AG08395 (cell line): ENCODE measurements at regions not wholly inside any gene's neighbourhood (a gene's known extent, or its start where the extent isn't known, plus 50 kb on each side); places are given as distances from the start of the nearest gene placed in this dataset.

ENCODE experiments used
- DNase-seq: peaks from one replicate; pipeline ENCODE4 v3.0.0; 2012; ENCODE audit warnings: mixed read lengths, low spot score

DNA sequence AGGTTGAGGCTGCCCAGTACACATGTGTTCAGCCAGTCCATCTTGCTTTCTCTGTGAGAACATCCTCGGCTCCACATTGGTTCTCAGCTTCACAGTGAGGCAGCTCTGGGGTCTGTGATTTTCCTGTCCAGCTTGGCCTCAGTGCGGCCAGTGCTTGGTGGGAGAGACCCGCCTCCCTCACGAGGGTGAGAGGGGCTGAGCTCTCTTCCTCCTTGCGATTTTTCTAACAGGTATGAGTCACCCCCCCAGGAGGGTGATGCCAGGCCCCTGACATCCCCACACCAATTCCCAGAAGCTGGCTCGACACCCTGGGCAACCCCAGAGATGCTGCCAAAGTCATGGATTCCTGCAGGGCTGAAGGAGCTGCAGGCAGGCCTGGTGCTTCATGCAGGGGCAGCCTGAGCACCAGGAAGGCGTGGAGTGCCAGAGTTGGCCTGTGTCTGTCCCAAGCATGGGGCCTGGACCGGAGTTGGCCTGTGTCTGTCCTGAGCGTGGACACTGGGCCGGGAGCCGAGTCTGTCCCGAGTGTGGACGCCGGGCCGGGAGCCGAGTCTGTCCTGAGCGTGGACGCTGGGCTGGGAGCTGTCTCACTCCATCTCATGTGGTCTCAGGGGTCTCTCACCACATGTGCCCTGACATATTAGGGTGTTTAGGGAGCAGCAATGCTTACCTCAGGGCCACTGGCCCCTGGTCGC, 408.6 kb upstream of the IRX4 start:
- DNase-seq: no peak

DNA sequence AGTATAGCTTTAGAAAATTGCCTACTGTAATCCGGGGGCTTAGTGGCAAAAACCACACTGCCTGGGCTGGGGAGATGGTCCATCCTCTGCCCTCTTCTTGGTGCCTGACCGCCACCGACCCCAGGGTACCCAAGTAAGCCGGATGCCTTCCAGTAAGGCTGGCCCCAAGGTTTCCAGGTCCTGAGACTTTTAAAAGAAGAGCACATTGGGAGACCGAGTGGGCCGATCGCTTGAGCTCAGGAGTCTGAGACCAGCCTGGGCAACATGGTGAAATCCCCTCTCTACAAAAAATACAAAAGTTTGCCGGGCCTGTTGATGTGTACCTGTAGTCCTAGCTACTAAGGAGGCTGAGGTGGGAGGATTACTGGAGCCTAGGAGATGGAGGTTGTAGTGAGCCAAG, 406.7 kb upstream of the IRX4 start:
- no peak for DNase-seq

DNA sequence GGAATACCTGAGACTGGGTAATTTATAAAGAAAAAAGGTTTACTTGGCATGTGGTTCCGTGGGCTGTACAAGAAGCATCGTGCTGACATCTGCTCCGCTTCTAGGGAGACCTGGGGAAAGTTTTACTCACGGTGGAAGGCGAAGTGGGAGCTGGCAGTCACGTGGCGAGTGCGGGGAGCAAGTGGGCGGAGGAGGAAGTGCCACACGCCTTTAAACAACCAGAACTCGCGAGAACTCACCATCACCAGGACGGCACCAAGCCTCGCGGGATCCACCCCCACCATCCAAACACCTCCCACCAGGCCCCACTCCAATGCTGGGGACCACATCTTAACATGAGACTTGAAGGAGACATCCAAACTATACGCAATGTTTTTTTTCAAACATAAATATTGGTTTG, 406.2 kb upstream of the IRX4 start:
- no peak for DNase-seq

DNA sequence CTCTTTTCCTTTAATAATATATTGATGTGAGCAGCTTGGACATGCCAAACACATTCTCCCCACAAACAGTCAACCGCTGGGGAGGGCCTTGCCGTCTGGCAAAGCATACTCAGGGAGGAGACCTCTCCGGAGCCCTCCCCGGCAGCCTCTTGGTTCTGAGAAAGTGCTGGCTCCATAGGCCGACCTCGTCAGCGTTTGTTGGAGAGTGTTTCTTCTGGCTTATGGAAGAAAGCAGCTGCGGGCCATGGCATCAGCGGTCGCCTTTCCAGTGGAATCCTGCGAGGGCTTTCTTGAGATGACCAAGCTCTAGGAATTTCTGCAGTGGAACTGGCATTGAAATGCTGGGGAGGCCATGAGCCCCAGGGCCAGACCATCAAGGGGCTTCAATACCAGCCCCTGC, 405.7 kb upstream of the IRX4 start:
- DNase-seq: no peak

DNA sequence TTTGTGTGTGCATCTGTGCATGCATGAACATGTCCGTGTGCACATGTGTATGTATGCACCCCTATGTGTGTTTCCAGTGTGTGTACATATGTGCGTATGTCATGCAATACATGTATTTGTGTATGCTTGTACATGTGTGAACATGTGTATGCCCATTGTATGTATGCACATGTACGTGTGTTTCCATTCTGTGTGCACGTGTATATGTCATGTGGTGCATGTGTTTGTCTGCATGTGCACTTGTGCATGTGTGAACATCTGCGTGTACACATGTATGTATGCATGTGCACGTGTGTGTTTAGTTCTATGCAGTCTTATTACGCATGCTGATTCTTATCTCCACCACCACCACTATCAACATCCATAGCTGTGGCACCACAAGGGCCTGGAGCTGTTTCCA, 403.5 kb upstream of the IRX4 start:
- no peak for DNase-seq

DNA sequence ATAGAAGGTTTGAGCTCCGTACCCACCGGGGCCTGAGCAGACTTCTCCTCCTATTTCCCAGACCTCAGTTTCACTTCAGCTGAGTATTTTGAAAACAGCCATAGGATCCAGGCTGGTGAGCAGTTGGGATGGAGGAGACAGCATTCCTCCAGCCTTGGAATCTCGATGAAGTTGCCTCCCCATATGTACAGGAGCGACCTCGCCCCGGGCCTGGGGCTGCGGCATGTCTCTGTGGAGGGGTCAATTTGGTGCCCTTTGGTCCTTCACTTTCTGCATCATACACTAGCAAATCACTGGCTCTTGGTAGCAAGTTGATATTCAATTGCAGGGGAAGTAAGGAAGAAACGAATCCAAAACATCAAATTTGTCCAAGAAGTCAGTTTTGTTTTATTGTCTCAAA, 402.0 kb upstream of the IRX4 start:
- no peak for DNase-seq

DNA sequence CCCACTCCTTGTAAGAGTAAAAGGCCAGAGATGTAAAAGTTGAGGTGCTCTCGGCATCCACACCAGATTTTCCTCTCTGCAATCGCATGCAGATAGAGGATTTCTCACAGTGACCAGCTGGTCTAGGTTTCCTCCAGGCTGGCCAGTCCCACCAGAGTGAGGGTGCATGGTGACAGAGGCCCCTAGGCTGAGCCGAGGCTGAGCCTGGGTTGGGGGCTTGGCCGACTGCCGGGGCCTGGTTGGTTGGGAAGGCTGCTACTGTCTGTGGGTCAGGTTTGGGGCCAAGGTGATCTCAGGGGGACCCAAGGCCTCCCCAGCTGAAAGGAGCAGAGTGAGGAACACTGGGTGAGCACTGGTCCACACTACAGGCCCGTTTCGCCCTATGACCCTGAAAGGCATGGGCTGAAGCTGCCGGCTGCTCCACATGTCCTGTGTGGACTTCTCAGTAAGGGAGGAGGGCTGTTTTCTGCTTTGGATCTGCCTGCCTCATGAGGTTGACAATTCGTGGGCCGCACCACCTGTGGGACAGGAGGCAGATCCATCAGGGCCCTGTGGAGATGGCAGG, 400.8 kb upstream of the IRX4 start:
- no peak for DNase-seq

DNA sequence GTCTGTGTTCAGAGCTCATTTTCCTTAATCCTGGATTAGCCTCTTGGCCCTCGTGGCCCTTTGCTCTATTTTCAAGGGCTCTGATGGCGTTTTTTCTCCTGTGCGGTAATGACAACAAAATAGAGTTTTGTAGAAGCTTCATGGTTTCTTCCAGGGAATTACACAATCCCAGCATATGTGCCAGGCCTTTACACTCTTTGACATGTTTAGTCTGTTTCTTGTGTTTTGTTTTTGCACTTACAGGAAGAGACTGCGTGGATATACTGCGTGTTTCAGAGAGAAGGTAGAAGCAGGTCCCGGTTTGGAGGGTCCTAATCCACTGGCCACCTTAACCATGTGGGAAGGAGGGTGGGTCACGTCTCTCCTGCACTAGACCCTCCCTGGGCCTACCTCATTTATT, 400.2 kb upstream of the IRX4 start:
- no peak for DNase-seq

DNA sequence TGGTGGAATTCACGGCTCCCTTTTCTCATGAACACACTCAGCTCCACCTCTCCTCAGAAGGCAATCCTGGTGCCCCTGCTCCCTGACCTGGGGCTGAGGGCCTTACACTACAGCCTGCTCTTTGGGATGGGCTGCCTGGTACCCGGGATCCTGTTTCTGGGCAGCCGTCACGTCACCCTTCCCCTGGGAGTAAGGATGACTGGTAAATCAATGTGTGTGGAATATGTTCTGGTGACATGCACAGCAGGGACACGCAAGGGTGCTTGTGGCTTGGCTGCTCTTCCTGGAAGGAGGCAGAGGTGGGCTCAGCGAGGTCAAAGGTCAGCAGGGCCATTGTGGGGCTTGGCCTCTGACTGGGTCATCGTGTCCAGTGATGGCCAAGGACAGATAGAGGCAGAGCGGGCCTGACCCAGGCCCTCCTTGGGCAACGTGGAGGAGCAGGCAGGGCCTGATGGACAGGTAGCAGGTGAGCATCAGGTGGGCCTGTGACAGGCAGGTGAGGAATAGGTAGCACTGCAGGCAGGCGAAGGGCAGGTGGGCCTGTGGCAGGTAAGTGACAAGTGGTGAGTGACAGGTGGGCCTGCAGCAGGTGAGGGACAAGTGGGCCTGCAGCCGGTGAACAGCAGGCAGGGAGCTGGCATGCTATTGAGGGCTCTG, 399.4 kb upstream of the IRX4 start:
- no peak for DNase-seq

DNA sequence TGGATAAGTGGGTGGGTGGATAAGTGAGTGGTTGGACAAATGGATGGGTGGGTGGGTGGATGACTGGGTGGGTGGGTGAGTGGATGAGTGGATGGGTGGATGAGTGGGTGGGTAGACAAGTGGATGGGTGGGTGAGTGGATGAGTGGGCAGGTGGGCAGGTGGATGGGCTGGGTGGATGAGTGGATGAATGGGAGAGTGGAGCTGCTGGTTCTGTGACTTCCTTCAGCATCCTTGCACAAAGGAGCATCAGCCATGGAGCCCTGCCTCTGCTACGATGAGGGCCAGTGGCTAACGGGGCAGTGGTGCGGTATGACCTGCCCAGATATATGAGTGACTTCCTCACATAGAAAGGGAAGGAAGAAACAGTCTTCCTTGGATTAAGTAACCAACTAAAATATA, 398.7 kb upstream of the IRX4 start:
- no peak for DNase-seq

DNA sequence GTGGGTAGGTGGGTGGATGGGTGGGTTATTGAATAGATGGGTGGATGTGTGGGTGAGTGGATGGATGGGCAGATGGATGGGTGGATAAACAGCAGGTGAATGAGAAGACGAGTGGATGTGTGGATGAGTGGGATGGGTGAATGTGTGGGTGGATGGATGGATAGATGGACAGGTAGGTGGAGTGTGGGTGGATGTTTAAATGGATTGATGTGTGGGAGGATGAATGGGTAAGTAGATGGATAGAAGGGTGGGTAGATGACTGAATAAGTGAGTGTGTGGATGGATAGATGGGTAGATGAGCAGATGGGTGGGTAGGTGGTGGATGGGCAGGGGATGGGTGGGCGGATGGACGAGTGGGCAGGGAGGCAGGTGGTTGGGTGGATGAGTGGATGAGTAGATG, 397.6 kb upstream of the IRX4 start:
- no peak for DNase-seq

DNA sequence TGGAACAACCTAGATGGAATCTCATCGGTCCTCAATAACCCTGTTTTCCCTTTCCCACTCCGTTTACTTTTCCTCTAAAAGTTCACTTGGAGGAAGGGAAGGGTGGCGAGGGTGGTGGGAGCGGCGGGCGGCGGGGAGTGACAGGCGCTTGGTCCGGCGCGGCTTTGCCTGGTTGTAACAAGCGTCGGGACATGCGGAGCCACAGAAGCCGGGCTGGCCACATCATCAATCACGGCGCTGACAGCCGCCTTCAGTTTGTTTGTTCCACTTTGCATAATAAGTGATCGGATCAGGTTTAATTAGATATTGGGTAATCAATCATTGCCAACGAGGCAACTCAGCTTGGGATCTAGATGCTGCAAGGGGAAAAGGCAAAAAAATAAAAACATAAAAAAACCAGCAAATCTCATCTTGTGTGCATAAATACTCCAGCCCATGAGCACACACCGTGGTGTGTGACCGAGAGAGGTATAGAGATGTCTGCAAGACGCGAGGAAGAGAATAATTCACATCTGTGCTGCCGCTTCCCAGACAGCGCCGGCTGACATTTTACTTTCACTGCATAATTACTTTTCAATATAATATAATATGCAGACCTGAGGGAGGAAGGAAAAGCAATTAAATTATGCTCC, 396.2 kb upstream of the IRX4 start:
- no peak for DNase-seq

DNA sequence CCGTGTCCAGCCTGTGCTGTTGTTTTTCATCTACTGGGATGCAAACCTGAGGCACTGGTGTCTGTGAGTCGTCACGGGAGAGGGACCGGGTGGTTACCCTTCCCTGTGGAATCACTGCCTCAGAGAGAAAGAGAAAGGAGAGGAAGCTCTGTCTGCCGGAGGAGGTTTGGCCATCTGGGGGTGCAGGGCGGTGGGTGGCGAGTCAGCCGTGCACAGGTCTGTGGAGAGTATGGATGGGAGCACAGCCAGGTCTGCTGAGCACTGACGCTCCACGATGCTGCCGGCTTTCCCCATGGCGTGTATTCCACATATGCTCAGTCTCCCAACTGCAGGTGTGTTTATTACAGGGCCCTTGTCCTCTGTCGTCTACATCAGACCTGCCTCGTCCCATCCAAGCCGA, 395.2 kb upstream of the IRX4 start:
- no peak for DNase-seq

DNA sequence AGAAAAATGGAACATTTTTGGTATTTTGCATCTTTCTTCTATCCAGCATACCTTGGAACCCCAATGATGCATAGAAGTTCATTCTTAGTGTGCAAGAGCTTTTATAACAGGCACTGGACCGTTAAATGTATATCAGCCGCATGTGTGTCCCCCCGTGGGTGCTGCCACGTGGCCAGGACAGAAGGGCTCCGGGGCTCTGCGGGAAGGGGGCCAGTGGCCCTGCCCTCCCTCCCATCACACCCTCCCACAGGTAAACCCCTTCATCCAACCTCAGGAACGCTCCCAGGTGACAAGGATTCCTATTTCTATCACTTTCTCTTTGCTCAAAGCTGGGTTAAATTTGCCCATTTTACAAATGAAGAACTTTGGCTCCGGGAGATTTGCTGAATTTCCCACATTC, 393.4 kb upstream of the IRX4 start:
- no peak for DNase-seq

DNA sequence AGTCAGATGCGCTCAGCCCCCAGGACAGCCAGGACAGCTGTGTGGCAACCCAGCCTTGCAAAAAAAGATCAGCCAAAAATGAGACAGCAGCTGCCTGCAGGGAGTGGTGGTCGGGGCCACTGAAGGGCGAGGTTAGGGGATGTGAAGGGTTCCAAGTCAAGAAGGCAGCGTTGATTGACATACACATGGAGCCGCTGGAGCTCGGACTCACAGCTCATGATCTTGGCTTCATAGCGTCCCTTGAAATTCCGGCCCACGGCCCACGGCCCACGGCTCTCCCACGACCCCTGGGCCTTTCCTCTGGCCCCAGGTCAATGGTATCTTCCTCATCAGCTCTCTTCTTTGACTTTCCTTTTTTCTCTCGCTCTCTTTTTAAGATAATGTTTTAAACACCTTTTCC, 390.0 kb upstream of the IRX4 start:
- DNase-seq: no peak

DNA sequence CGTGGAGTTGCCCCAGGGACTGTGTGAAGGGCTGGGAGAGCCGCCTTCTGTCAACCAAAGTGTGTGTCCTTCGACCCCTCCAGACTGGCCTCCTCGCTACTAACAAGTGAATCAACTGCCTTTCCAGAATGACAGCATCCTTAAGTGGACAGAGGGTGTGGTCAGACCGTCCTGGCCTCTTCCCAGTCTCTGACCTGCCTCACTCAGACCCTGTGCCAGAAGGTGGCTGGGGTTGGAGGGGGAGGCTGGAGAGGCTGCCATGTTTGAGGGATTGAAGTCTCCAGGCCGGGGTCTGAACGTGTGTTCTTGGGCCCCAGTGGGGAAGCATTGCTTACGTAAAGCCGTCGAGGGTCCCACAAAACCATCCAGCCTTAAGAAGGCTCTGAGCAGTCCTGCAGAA, 389.3 kb upstream of the IRX4 start:
- DNase-seq: no peak

DNA sequence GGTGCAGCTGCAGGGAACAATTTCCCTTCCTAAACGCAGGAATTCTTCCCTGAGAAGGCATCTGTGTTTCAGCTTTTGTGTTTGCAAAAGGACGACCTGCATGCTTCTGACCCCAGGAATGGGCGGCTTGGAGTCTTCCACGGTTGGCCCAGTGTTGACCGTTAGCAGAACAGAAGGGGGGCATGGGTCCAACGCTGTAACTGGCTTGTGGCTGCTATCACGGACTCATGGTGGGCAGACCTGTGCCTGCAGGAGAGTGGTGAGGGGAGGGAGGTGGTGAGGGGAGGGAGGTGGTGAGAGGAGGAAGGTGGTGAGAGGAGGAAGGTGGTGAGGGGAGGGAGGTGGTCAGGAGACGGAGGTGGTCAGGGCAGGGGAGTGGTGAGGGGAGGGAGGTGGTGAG, 388.6 kb upstream of the IRX4 start:
- no peak for DNase-seq

DNA sequence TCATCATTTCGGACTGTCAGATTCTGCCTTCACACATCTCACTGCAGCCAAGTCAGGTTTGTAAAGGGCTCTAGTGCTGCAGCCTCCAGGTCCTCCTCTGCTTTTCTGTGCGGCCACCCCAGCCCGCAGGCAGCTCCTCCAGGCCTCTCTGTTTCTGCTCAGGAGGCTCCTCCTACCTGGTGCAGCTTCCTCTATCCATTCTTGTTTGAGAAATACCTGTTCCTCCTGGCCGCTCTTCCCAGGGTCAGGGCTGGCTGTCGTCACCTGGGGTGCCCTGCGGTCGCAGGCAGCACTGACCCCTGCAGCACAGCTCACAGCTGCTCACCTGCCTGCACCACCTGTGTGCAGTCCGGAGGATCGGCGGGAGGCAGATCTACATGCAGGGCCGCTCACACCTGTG, 387.7 kb upstream of the IRX4 start:
- DNase-seq: no peak

DNA sequence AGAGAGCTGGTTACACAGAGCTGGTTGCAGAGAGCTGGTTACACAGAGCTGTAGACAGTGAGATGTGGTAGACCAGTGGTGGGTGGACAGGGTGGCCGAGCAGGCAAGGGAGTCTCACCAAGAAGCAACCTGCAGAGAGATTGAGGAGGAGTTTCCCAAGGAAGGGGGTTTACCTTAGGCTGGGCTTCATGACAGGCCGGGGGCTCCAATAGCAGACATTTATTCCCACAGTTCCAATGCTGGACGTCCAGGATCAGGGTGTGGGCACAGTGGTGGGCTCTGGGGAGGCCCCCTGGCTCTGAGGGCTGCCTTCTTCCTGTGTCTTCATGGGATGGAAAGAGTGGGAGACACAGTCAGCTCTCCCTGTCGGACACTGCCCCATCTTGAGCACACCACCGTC, 386.9 kb upstream of the IRX4 start:
- no peak for DNase-seq

DNA sequence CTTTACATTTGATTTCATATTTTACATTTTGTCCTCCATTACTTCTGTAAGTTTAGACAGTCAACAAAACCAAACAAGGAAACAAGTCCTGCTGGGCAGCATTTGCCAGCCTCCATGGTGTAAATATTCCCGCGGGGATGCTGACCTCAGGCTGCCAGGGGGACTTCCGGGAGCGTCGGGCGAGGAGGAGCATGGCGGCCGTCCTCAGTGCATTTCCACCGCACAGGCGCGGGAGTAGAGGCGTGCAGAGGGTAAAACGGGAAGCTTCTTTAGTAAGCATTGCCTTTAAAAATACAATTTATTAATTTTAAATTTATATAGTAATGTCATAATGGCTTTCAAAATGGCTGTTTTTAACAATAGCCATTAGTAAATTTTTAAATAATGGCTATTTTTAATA, 385.3 kb upstream of the IRX4 start:
- DNase-seq: no peak

DNA sequence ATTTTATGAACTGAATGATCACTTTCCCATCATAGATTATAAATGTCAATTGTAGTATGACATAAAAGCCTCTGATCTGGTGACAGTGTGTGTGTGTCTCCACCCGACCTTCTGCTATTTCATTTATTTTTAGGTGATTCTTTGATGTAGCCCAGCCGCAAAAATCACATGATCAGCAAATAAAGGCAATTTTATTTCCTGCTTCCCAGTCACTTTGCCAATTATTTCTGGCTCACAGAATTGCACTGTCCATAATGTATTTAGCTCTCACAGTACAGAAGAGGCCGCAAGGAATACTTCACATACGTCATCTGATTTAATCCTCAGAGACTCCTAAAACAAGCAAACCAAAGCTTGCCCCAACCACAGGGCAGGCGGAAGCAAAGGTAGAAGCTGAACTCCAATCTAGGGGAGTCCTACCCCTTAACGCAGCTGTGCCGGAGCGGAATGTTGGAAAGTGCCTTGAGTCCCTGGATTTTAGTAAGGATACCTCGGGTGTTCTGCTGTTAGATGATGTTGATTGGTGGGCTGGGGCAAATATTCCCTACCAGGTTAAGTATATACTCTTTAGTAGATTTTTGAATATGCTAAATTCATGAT, 384.0 kb upstream of the IRX4 start:
- no peak for DNase-seq

DNA sequence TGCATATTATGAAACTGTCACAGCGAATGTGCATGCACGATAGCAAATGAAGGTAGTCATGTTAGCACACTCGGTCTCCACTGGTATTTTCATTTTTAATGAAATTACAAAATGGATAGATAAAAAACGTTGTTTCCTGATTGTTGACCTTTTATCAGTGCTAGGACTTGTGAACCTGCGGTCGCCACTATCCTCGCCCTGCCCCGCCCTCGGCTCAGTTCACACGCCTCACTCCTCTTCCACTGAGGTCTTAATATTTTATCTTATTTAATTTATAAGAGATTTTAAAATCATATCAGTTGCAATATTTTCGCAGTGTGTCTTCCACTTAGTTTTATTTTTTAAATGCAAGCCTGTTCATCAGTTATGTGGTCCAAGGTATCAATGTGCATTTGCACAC, 382.6 kb upstream of the IRX4 start:
- DNase-seq: no peak

DNA sequence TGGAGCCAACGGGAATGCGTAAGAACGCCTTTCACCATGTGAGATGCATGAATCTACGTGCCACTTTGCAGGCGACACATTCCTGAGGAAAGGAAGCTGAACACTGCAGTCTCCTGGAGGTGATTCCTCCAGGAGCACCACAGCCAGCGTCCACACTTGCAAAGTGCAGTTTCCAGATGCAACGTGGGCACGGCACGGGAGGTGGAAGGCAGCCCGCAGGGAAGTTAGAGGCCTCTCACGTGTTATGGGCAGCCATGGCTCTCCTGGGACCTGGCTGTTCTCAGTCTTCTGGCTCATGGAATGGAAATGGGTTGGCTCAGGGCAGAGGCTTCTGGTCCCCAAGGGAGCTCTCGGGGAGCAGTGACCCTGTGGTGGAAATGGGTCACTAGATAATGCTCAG, 381.0 kb upstream of the IRX4 start:
- DNase-seq: no peak
